ENCODE measurements at regions not wholly inside any gene's neighbourhood (a gene's known extent, or its start where the extent isn't known, plus 50 kb on each side); places are given as distances from the start of the nearest gene placed in this dataset.

DNA sequence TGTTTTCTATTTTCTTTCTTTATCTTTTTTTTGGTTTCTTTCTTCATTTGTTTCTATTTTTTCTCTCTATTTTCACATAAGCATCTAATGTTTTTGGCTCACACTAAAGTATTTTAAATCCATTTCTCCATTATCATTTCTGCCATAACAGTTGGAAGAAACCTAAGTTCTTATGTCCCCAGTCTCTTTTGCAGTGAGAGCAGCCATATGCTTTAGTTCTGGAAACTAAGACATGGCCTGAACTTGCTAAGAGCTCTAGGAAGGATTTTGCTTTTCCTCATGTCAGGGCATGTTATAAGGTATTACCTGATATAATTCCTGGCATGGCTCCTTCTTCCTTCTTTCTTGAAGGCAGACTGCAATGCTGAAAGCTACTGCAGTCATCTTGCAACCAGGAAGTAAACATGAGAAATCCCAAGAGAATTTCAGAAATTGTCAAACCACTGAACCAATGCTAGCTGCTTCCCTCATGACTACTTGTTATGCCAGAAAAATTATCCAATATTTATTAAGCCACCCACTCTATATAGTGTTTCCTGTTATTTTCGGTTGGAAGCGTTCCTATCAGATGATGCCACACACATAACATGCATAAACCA, 171.1 kb downstream of the TAF11L14 start:
- no peaks in the 10 kb centered on the region for H4K20me1 ChIP-seq (ENCODE audit: insufficient read depth, low read length)
- no peak overlapping the region for H3K4me2 ChIP-seq (ENCODE audit: insufficient read depth, low read length)
- no peaks in the 10 kb centered on the region for H3K36me3 ChIP-seq (ENCODE audit: insufficient read depth, low read length)
- H3K4me1 ChIP-seq (ENCODE audit: insufficient read depth, low read length), result no peaks in the 10 kb centered on the region
- DNase-seq (no peak), ATAC-seq (ENCODE audit: insufficient read depth, low read depth) (no peak)
- H3K9ac ChIP-seq (ENCODE audit: low read depth, low read length), result no peak overlapping the region
- no peak for TF ChIP-seq EZH2 (IDR thresholded peaks at IDR 0.05; ENCODE audit: borderline replicate concordance, low read depth, low read length, severe bottlenecking)
- TF ChIP-seq, protein P1, sequence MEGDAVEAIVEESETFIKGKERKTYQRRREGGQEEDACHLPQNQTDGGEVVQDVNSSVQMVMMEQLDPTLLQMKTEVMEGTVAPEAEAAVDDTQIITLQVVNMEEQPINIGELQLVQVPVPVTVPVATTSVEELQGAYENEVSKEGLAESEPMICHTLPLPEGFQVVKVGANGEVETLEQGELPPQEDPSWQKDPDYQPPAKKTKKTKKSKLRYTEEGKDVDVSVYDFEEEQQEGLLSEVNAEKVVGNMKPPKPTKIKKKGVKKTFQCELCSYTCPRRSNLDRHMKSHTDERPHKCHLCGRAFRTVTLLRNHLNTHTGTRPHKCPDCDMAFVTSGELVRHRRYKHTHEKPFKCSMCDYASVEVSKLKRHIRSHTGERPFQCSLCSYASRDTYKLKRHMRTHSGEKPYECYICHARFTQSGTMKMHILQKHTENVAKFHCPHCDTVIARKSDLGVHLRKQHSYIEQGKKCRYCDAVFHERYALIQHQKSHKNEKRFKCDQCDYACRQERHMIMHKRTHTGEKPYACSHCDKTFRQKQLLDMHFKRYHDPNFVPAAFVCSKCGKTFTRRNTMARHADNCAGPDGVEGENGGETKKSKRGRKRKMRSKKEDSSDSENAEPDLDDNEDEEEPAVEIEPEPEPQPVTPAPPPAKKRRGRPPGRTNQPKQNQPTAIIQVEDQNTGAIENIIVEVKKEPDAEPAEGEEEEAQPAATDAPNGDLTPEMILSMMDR (IDR thresholded peaks at IDR 0.05; ENCODE audit: borderline replicate concordance, extremely low read depth, low read length, poor library complexity, severe bottlenecking), result no peak
- H3K27me3 ChIP-seq (ENCODE audit: insufficient read depth, low read length, poor library complexity), result no peaks in the 10 kb centered on the region
- no peak overlapping the region for H3K4me3 ChIP-seq (ENCODE audit: low read depth in 1 of 2, low read length in 2 of 2)
- H3K9me3 ChIP-seq (ENCODE audit: insufficient read depth, low read length, severe bottlenecking), result no peaks in the 10 kb centered on the region
- H3K27ac ChIP-seq (ENCODE audit: low read length), result no peak overlapping the region
- H2AFZ ChIP-seq (ENCODE audit: low read depth, low read length), result no peak overlapping the region
- H3K79me2 ChIP-seq (ENCODE audit: insufficient read depth, low read length), result no peaks in the 10 kb centered on the region

DNA sequence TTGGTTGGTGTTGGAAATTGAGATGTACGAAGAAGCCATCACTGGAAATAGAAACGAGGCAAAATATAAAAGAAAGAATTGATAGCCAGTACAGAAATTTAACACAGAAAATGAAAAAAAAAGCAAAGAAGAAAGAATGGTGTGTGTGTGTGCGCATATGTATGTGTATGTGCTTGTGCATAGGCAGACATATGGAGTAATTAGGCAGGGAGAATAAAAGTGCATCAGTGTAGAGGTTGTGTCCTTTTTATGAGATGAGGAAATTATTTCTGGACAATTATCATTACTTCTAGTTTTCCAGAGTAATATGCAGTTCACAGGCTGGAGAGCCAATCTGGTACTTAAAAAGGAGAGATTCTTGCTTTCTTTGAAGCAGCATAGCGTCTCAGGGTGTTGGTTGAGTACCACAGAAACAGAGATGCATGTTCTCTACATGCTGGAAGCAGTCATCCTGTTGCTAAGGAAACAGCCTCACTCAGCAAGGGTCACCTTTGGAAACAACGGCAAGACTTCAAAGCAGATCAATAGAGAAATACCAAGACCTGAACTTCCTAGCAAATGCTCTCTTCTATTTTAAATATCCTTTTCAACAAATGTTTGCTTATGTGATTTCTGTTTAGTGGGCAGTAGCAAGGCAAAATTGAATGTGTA, 172.7 kb downstream of the TAF11L14 start:
- no peak for DNase-seq
- no peaks in the 10 kb centered on the region for H3K27me3 ChIP-seq (ENCODE audit: insufficient read depth, low read length, poor library complexity)
- no peak overlapping the region for H3K4me3 ChIP-seq (ENCODE audit: low read depth in 1 of 2, low read length in 2 of 2)
- H3K36me3 ChIP-seq (ENCODE audit: insufficient read depth, low read length), result no peaks in the 10 kb centered on the region
- H4K20me1 ChIP-seq (ENCODE audit: insufficient read depth, low read length), result no peaks in the 10 kb centered on the region
- H3K9me3 ChIP-seq (ENCODE audit: insufficient read depth, low read length, severe bottlenecking), result no peaks in the 10 kb centered on the region
- no peak overlapping the region for H3K4me2 ChIP-seq (ENCODE audit: insufficient read depth, low read length)
- H2AFZ ChIP-seq (ENCODE audit: low read depth, low read length), result no peak overlapping the region
- no peak overlapping the region for H3K27ac ChIP-seq (ENCODE audit: low read length)
- no peak for ATAC-seq (ENCODE audit: insufficient read depth, low read depth)
- H3K79me2 ChIP-seq (ENCODE audit: insufficient read depth, low read length), result no peaks in the 10 kb centered on the region
- no peaks in the 10 kb centered on the region for H3K4me1 ChIP-seq (ENCODE audit: insufficient read depth, low read length)
- TF ChIP-seq EZH2 (IDR thresholded peaks at IDR 0.05; ENCODE audit: borderline replicate concordance, low read depth, low read length, severe bottlenecking), result no peak
- TF ChIP-seq, protein P1 (IDR thresholded peaks at IDR 0.05; ENCODE audit: borderline replicate concordance, extremely low read depth, low read length, poor library complexity, severe bottlenecking), result no peak
- H3K9ac ChIP-seq (ENCODE audit: low read depth, low read length), result no peak overlapping the region

DNA sequence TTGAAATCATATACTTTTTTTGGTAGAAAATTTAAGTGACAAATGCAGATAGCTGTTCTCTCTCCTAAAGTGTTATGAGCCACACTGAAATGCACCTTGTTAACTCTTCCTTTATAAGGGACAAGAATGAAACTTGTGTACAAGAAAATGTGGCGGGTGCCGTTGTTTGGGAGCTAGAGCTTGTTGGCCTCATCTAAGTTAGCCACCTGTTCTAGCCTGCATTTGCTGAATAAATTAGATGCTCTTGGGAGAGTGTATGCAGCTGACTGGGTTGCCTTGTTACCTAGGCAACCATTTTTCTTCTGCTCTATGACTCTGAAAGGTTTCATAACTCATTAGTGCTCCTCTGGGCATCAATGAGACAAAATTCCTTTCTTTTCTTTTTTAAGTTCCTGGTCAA, 174.3 kb downstream of the TAF11L14 start:
- Histone ChIP-seq H2AFZ (ENCODE audit: low read depth, low read length) (no peak overlapping the region), H3K27me3 (ENCODE audit: insufficient read depth, low read length, poor library complexity) (no peaks in the 10 kb centered on the region), H3K4me1 (ENCODE audit: insufficient read depth, low read length) (no peaks in the 10 kb centered on the region), H3K36me3 (ENCODE audit: insufficient read depth, low read length) (no peaks in the 10 kb centered on the region), H3K27ac (ENCODE audit: low read length) (no peak overlapping the region), H3K4me3 (ENCODE audit: low read depth in 1 of 2, low read length in 2 of 2) (no peak overlapping the region), H3K4me2 (ENCODE audit: insufficient read depth, low read length) (no peak overlapping the region), H3K79me2 (ENCODE audit: insufficient read depth, low read length) (no peaks in the 10 kb centered on the region), H3K9me3 (ENCODE audit: insufficient read depth, low read length, severe bottlenecking) (no peaks in the 10 kb centered on the region), H3K9ac (ENCODE audit: low read depth, low read length) (no peak overlapping the region), H4K20me1 (ENCODE audit: insufficient read depth, low read length) (no peaks in the 10 kb centered on the region)
- ATAC-seq (ENCODE audit: insufficient read depth, low read depth) (no peak), DNase-seq (no peak)
- TF ChIP-seq, protein P1 (IDR thresholded peaks at IDR 0.05; ENCODE audit: borderline replicate concordance, extremely low read depth, low read length, poor library complexity, severe bottlenecking), result no peak
- no peak for TF ChIP-seq EZH2 (IDR thresholded peaks at IDR 0.05; ENCODE audit: borderline replicate concordance, low read depth, low read length, severe bottlenecking)

Measured in DND-41 (cell line).